Hematopoietic multipotent progenitor cell (in vitro differentiated cells): ENCODE measurements at regions not wholly inside any gene's neighbourhood (a gene's known extent, or its start where the extent isn't known, plus 50 kb on each side); places are given as distances from the start of the nearest gene placed in this dataset.

Source experiments
- DNase-seq, 3 donors: peaks; one replicate each; pipeline ENCODE4 v3.0.0-alpha.2; 2011 to 2015; ENCODE audit warnings: low read depth in 2 of 3, low spot score in 2 of 3

DNA sequence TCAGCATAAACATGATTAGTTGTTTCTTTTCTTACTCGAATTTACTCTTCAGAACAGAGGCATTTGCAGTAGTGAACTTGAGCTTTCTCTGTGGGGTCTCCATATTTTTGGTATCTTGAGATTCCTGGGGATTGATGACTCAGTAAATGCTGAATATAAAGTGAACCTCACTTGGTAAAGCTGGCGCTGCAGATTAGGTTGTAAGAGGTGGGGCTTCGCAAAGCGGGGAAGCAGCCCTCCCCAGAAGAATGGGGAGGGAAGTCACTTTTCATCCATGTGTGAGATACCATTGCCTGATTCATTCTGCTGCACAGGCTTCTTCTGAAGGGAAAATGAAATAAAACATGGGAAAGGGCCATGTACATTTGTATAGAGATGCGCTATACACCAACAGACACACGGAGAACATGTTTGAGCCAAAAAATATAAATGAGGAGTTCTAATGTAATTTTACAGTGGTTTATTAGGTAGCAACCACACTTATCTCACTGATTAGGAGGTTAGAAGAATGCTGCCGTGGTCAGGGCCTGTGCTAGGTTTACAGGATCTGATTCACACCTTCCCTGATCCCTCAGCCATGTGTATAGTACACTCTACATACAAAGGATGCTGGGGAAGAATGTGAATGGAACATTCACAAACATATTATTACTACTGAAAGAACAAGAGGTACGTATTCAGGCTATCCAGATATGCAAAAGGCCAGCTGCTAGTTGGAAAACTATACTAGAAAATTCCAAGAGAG, 63.5 kb downstream of the DNTTIP2 start:
- DNase-seq: peak in 2 of 3 donors; percentile 49 to 65

DNA sequence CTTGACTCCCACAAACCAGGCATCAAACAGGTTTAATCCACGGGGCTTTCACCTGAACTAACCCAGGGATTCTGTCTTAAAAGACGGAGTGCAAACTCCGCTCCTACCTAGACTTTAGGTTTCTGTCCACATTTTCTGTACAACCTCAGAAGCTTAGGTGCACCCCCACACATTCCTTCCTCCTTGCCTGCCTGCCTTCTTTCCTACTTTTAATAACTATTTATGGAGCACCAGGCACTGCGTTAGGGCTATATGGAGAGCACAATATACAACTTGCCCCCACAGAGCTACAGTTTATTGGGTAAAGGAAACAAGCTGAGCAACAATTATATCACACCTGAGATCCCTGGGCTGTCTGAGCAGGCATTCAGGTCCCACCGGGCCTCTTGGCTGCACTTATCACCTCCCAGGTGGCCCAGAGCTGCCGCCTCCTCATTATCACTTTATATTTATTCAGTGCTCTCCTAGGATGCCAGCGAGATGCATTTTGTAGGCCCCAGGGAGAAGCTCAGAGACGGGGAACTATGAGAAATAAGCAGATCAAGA, 64.1 kb downstream of the DNTTIP2 start:
- DNase-seq: no peak

DNA sequence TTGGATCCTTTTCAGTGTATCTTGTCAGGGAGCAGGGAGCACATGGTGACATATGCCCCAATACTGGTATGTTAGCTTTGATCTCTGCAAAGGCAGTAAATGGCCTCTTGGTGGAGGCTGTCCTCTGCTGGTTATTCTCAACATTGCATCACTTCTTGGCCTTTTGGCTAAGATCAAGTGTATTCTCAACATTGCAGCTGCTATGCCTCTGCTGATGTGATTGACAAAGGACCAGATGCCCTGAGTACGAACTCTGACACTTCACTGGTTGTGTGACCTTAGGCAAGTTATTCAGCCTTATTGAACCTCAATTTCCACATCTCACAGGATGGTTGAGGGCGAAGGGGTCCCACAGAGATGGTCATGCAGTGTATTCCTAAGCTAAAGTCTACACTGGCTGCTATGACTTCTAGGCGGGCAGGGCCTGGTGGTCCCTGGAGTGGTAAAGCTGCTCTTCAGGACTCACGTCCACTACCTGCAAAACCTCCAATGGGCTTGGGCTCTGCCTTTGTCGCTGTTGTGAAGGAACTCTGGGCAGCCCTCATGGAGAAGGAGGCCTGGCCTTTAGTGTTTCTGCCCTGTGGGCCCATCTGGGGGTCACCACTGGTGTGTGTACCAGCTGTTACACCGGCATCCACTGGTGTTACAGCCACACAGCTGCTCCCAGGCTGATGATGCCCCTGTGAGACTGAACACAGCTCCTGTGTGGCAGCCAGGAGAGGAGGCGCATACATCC, 64.8 kb downstream of the DNTTIP2 start:
- DNase-seq: peak; percentile 6 to 83 (median 67)

DNA sequence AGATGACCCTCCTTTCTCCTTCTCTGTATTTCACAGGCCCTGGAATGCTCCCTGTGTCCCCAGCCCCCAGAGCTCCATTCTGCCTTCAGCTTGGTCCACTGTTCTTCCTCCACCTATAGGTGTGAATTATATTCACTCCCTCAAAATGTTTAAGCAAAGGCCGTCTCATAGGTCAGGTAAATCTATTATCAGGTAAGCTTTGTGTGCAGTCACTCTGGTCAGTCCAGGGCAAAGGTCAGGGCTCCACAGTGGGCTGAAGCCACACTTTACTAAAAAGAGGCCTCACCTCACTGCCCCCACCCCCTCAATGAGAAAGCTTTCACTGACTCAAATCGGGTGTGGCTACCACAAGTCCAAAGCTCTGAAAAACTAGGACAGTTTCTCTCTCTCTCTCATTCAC, 65.9 kb downstream of the DNTTIP2 start:
- no peak for DNase-seq

DNA sequence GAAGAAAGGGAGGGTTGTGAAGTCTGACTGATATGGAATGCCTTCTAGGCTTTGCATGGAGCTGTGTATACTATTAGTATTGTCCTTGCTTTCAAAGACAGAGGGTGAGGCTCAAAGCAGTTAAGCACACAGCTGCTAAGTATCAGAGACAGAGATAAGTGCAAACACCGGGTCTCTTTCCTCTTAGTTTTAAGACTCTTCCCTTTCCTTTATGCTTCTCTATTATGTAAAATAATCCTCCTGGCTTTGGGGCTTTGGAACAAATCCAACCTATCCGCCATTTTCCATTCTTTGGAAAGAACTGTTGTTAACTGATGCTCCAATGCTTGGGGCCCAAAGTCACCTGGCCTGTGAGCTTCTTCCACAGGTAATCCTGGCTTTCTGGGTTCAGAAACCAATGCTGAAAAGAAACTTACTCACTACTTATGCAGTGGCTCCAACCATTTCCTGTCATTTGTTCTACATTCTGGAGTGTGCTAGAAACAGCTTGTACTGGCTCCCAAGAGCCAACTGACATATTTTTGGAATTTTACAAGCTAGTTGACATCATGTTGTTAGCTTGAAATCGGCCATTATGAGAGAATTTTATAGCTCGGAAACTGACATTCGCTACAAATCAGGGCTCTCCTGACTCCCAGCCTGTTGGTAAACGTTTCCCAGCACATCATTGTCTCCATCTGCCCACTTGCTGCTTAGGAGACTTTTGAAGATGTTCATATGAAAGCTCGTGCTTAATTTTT, 67.5 kb downstream of the DNTTIP2 start:
- DNase-seq: no peak

DNA sequence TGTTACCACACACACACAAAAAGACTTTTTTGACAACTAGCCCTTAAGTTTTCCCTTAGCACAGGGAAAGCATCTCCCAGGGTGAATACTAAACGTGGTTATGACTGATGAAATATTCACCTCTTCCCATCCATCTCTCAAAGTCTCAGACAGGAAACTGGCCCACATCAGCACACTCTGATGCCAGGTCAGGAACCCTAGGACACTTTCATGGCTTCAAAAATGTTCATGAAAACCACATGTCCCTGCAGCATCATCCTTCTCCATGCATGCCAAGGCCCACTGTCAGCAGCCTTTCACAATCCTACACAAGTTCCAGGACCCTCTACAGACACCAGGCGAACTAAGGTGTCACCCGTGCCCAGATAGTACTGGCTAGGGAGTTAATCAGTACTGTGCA, 68.7 kb downstream of the DNTTIP2 start:
- no peak for DNase-seq

DNA sequence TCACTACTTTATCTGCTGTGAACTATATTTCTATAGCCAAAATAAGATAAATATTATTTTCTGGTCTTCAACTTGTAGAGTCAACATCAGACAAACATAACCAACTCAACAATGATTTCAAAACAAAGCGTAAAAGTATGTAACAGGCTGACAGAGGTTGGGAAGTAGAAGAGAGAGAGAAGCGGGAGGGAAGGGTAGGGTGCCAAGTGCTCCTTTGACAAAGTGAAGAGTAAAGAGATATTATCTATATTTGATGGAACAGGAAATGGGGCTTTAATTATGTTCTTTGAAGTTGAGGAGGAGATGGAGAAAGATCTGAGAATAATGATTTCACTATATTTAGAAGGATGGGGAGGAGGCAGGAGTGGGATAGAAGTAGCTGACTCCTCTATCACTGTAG, 70.1 kb downstream of the DNTTIP2 start:
- no peak for DNase-seq

DNA sequence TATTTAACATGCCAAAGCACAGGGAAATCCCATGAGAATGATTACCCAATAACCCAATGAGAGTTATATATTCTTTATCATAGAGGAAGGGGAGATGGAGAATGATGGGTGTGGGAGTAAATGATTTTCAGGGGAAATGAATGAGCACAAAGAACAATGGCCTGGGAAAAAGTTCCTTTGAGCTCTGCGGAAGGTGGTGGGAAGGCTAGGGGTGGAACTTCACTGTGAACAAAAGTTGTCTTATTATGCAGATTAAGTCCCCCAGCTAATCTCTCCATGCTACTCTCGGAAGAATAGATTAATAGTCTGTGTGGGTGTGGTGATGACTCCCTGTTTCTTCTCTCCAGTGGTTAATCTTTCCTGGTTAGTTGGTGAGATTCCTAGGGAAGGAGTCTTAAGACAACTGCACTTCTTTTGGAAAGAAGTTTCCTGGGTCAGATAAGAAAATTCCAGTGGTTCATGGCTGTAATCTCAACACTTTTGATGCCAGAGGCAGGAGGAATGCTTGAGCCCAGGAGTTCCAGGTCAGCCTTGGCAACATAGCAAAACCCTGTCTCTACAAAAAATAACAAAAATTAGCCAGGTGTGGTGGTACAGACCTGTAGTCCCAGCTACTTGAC, 71.6 kb downstream of the DNTTIP2 start:
- no peak for DNase-seq

DNA sequence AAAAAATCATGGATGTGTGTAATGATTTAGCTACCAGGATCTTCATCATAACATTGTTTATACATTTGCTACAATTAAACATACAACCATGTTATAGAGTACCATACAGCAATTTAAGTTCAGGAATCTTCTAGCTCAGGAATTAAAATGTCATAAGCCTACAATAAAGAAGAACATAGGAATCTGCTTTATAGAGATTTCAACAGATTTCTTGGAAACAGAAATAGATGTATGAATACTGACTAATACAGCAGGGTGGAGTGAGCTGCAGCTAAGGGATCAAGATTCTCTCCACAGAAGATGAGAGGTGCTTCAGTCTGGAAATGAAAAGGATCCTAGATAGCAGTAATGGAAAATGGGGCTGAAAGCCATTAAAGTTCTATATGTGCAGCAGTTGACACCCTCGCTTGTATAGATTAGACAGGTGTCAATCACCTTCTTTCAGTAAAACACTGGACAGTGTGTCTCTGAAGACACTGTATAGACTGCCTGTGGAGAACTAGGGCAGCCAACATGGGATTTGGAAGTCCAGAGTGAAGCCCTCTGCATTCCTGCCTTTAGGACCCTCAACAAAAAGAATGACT, 73.9 kb downstream of the DNTTIP2 start:
- no peak for DNase-seq

DNA sequence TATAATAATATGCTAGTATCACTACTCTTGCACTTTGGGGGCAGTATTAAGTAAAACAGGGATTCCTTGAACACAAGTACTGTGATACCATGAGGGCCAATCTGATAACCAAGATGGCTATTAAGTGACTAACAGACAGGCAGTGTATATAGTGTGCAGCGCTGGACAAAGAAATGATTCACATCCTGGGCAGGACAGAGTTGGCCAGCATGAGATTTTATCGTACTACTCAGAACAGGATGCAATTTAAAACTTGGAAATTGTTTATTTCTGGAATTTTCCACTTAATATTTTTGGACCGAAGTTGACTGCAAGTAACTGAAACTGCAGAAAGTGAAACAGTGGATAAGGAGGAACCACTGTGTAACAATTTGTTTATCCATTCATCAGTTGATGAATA, 74.6 kb downstream of the DNTTIP2 start:
- no peak for DNase-seq

DNA sequence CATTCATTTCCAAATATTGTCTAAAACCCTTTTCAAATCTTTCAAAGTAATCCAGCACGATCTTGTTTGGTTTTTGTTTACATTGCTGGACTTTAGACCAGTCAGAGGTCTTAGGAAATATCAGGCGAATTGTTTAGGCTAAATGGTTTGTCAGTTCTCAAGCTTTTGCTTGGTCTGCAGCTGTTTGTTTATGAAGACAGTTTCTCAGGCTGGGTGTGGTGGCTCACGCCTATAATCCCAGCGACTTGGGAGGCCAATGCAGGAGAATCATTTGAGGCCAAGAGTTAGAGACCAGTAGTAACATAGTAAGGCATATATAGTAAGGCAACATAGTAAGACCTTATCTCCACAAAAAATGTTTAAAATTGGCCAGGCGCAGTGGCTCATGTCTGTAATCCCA, 77.5 kb downstream of the DNTTIP2 start:
- no peak for DNase-seq

DNA sequence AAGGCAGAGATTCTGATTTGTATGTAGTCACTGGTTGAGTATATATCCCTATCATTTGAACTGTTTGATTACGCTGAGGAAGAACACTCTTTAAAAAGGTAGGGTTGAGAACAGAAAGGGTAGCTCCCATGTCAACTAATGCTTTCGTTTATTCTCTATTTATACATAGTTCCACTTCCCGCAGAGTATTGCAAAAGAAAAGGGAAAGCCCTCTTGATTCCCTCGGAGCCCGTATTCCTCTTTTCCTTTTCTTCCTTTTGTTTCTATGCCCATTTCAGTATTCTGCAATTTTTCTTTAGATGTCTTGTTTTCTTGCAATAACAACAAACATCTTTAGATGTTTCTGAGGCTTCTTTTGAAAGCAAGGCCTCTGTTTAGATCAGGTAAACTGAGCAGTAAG, 78.2 kb downstream of the DNTTIP2 start:
- no peak for DNase-seq

DNA sequence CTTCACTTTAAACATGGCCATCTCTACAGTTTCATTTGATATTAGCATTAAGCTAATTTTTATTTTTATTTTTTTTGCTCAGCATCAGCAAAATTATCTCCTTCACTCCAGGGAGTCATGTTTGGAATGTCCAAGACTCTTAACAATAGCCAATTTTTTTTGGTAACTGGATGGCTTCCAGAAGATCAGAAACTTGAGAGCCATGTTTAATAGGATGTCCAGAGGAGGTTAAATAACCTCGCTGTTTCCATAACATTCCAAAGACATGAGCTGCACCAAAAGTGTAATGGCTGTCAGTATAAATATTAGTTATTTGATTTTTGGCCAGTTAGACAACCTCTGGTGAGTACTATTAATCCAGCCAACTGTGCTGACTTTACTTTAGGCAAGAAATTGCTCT, 80.7 kb downstream of the DNTTIP2 start:
- no peak for DNase-seq

DNA sequence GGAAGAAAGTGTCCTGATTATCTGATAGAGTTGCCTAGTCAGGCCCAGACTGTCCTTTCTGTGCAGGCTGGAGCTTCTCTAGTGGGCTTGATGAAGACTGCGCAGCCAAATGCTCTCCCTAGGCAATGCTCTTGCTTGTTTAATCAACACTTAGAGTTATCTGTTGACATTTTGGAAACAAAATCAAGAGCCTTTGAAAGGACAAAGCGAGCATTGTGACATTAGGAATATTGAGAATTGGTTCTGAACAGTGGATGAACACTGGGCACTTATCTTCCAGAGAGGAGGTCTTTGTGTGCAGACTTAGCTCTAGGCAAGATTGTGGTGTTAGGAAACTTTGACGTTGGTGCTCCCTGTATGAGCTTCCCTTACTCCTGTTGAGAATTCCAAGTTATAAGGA, 94.5 kb downstream of the DNTTIP2 start:
- no peak for DNase-seq

DNA sequence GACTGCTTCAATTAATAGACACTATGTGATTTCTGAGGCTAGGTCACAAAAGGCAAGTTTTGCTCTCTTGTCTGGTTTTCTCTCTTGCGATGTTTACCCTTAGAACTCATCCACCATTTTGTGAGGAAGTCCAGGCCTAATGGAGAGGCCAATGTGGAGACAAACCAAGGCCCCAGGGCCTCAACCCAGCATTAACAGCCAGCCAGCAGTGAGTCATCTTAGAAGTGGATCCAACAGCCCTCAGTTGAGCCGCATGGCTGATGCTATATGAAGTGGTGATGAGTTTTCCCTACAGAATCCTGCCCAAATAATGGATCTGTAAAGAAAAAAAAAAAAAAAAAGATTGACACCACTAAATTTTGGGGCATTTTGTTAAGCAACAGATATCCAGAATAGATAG, 95.1 kb downstream of the DNTTIP2 start:
- DNase-seq: no peak

DNA sequence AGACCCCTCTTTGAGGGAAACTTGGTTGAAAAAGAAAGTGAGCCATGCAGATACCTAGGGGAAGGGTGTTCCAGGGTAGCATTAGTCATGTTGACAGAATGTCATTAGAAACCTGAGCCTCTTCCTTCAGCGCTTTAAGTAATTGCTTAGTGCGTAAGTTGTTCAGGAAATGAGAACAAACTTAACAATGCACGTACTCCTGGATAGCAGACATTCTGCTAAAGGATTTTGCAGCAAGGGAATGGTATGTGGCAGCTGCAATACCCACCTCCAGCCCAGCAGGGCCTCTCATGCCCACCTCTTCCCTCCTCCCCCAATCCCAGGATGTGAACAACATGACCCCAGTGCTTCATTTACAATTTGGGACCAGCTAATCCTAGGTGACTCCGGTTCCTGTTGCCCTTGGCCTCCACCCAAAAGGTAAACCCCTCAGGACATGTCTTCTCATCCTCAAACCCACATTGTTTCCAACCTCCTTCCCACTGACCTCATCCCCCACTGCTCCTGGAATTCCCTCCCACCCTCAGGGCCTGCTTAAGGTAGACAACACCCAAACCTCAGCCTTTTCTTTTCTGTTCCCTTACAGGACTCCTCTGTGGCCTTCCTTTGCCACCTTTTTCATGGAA, 98.0 kb upstream of the BCAR3 start:
- DNase-seq: no peak

DNA sequence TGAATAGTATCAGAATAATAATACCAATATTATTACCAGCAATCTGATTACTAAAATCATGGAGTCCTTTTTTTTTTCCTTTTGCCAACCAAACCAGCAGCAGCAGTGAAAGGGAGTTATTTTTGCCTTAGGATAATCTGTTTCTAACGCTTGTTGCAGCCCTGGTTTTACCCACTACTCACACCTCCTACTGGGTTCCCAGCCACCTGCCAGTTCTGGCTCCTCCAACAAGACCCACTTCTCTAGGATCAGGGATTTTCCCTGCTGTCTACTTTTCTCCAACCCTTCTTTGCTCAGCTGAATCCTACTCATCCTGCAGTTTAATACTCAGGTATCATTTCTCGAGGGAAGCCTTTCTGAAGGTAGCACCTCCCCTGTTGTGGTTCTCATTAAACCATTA, 96.8 kb upstream of the BCAR3 start:
- DNase-seq: no peak

DNA sequence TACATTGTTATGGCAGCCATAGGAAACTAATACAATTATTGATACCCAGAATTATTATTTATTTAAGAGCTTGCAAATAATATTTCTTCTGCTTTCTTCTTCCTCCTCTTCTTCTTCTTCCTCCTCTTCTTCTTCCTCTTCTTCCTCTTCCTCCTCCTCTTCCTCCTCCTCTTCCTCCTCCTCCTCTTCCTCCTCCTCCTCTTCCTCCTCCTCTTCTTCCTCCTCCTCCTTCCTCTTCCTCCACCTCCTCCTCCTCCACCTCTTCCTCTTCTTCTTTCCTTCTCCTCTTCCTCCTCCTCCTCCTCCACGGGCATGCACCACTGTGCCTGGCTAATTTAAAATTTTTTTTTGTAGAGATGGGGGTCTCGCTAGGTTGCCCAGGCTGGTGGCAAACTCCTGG, 95.6 kb upstream of the BCAR3 start:
- DNase-seq: no peak

DNA sequence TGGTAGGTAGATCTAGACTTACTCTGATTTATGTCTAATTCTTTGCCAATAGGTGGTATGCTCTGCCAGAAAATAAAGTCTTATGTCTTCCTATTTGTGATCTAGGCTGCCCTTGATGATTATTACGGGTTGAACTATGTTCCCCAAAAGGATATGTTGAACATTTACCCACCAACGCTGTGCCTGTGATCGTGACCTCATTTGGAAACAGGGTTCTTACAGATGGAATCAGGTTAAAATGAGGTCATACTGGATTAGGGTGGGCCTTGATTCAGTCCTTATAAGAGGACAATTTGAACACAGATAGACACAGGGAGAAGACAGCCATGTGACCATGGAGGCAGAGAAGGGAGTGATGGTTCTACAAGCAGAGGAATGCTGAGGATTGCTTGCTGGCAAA, 95.1 kb upstream of the BCAR3 start:
- no peak for DNase-seq

DNA sequence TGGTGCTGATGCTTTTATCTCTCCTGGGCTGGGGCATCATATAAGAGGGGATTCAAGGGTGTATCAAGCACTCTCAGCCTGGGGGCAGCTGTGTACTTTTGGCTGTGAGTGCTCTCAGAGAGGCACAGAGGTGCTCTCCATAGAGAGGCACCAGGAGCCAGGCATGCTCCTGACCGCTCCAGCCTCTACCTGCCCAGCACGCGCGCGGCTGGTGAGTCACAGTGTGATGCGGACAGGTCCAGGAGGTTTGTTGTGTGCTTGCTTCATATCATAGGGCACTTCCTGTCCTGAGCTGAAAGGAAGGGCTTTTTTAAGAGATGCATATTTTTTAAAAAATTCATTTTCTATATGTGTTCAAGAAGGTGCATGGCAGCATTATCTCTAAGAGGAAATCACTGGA, 93.6 kb upstream of the BCAR3 start:
- DNase-seq: no peak
